ENCODE measurements at regions not wholly inside any gene's neighbourhood (a gene's known extent, or its start where the extent isn't known, plus 50 kb on each side); places are given as distances from the start of the nearest gene placed in this dataset.

- no peak overlapping the region for H3K4me3 ChIP-seq (ENCODE audit: low read depth, low read length)
- TF ChIP-seq, protein P1, sequence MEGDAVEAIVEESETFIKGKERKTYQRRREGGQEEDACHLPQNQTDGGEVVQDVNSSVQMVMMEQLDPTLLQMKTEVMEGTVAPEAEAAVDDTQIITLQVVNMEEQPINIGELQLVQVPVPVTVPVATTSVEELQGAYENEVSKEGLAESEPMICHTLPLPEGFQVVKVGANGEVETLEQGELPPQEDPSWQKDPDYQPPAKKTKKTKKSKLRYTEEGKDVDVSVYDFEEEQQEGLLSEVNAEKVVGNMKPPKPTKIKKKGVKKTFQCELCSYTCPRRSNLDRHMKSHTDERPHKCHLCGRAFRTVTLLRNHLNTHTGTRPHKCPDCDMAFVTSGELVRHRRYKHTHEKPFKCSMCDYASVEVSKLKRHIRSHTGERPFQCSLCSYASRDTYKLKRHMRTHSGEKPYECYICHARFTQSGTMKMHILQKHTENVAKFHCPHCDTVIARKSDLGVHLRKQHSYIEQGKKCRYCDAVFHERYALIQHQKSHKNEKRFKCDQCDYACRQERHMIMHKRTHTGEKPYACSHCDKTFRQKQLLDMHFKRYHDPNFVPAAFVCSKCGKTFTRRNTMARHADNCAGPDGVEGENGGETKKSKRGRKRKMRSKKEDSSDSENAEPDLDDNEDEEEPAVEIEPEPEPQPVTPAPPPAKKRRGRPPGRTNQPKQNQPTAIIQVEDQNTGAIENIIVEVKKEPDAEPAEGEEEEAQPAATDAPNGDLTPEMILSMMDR (IDR thresholded peaks at IDR 0.05; ENCODE audit: borderline replicate concordance, insufficient read depth, low read depth, low read length), result no peak
These were observed 528.6 kb downstream of the SUCLA2 start for GRCh38 chr13:47472516-47472915.

DNA sequence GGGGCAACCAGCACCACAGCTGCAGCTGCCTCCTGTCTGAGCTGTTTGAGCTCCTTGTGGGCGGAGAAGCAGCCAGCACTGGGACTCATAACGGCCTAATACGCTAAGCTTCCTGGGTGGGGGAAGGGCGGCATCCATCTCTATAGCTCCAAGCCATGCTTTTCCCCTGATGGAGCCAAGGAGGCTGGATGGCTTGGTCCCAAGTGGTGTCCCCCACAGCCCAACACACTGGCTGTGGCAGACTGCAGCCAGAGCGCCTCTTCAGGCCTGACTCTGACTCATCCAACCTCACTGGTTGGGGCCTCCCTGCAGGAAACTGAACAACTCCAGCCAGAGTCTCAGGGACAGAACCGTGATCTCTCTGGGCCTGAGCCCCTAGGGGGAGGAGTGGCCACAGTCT is 537.3 kb downstream of the SUCLA2 start:
- TF ChIP-seq, protein P1 (IDR thresholded peaks at IDR 0.05; ENCODE audit: borderline replicate concordance, insufficient read depth, low read depth, low read length), result no peak
- H3K4me3 ChIP-seq (ENCODE audit: low read depth, low read length), result no peak overlapping the region

- TF ChIP-seq, protein P1 (IDR thresholded peaks at IDR 0.05; ENCODE audit: borderline replicate concordance, insufficient read depth, low read depth, low read length), result no peak
- H3K4me3 ChIP-seq (ENCODE audit: low read depth, low read length), result no peak overlapping the region
These were observed 538.1 kb downstream of the SUCLA2 start for GRCh38 chr13:47463002-47463401.

GRCh38 chr13:47461816-47462215 is 539.3 kb downstream of the SUCLA2 start:
- TF ChIP-seq, protein P1 (IDR thresholded peaks at IDR 0.05; ENCODE audit: borderline replicate concordance, insufficient read depth, low read depth, low read length), result no peak
- H3K4me3 ChIP-seq (ENCODE audit: low read depth, low read length), result no peak overlapping the region

GRCh38 chr13:47459512-47459911 is 541.6 kb downstream of the SUCLA2 start:
- H3K4me3 ChIP-seq (ENCODE audit: low read depth, low read length), result no peak overlapping the region
- TF ChIP-seq, protein P1 (IDR thresholded peaks at IDR 0.05; ENCODE audit: borderline replicate concordance, insufficient read depth, low read depth, low read length), result no peak

- H3K4me3 ChIP-seq (ENCODE audit: low read depth, low read length), result no peak overlapping the region
- TF ChIP-seq, protein P1 (IDR thresholded peaks at IDR 0.05; ENCODE audit: borderline replicate concordance, insufficient read depth, low read depth, low read length), result no peak
These were observed 543.4 kb downstream of the SUCLA2 start for GRCh38 chr13:47457626-47458025.

GRCh38 chr13:47455626-47456025 is 545.4 kb downstream of the SUCLA2 start:
- H3K4me3 ChIP-seq (ENCODE audit: low read depth, low read length), result no peak overlapping the region
- TF ChIP-seq, protein P1 (IDR thresholded peaks at IDR 0.05; ENCODE audit: borderline replicate concordance, insufficient read depth, low read depth, low read length), result peak; percentile 13; the same call in 1 of the 2 replicates

Measured in GM12875 (cell line).